ENCODE measurements at regions not wholly inside any gene's neighbourhood (a gene's known extent, or its start where the extent isn't known, plus 50 kb on each side); places are given as distances from the start of the nearest gene placed in this dataset.
"Not testable (repeated sequence)": the region's sequence is repeated elsewhere in the genome, so short reads cannot be mapped to it uniquely, and the experiment has no call there.

DNA sequence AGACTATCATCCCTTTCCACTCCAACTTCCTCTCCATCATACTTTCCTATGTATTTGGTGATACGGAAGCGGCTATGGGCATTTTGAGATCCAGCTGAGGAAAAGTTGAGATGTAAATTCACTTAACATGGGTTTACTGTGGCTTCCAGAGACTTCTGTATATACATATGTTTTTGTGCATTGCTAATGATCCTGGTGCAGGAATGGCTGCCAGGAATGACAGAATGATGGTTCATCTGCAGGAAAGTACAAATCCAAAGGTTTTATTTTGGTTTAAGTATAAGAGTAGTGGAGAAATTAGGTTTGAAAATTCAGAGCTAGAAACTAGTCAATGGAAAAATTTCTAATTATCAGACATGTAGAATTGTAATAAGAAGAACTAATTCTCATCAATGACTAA lies 95.0 kb upstream of the PAM start:
- DNase-seq (no peak), ATAC-seq (no peak)
- peaks cover 13% of the 10 kb centered on the region for H3K27me3 Mint-ChIP-seq
- no peak overlapping the region for H3K4me3 Mint-ChIP-seq
- no peaks in the 10 kb centered on the region for H3K36me3 Mint-ChIP-seq (ENCODE audit: low read depth)
- no peak overlapping the region for H3K27ac Mint-ChIP-seq
- no peaks in the 10 kb centered on the region for H3K9me3 ChIP-seq (ENCODE audit: control insufficient read depth, low read length, poor library complexity, severe bottlenecking)
- no peaks in the 10 kb centered on the region for H3K4me1 Mint-ChIP-seq

DNA sequence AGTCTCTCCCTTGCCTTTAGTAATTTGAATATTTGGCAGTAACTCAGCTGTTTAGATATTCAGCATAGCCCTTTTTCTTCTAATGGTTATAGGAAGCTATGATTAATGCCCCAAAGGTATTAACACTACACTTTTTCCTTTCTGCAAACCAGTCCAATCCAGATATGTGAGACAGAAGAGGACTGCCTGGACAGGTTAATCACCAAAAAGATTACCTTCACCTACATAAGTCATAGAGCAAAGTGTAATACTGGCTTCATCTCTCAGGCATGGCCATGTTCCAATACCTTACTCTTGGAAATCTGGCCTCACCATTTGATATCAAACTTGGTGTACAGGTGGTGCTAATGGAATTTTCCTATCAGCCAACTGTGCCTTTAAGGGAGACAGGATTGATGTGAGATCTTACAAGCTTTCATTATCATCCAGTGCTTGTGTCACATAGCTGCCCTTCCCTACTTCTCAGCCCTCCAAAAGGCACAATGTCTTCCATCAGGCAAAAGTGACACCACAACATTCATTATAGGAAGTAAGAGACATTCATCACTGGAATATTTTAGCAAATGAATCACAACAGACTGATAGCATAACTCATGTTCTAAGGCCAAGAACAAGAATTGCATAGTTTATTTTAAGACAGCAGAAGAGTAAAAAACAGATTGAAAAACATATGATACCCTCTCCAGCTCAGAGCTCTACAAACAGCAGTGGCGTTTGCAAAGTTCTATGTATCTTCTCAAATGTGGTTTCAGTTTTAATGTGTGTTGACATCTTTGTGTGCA lies 91.2 kb upstream of the PAM start:
- no peaks in the 10 kb centered on the region for H3K36me3 Mint-ChIP-seq (ENCODE audit: low read depth)
- no peak overlapping the region for H3K4me3 Mint-ChIP-seq
- no peaks in the 10 kb centered on the region for H3K4me1 Mint-ChIP-seq
- no peaks in the 10 kb centered on the region for H3K9me3 ChIP-seq (ENCODE audit: control insufficient read depth, low read length, poor library complexity, severe bottlenecking)
- no peak for ATAC-seq
- H3K27ac Mint-ChIP-seq: no peak overlapping the region
- H3K27me3 Mint-ChIP-seq: peaks cover 9% of the 10 kb centered on the region
- DNase-seq: no peak

DNA sequence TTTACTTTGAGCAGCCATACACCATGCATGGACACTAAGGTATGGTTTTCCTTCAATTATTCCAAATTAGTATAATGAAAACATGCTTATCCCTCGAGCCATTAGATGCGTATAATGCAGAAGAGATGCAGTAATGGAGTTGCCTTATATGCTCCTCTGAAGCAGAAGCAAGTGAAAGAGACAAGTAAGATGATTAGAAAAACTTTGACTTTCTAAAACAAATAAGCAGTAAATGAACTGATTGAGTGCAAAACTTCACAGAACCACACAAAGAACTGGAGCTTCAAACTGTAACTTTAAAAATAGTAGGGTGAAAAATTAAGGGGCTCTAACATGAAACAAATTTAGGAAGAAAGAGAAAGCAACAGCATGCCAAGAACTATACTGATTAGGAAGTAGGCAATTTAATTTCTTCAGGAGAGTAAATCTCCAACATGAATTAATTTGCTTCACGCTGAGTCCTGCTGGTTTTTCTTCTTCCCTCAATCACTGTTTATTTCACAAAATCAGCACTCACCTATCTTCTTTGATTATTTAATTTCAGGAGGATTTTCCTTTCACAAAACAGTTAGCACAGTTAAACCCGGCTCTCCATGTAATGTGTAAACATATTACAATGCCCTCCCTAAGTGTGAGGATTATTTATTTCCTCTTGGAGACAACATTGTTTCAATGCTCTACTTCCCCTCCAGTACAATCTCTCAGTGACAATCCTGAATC lies 90.3 kb upstream of the PAM start:
- peaks cover 9% of the 10 kb centered on the region for H3K27me3 Mint-ChIP-seq
- H3K4me1 Mint-ChIP-seq: no peaks in the 10 kb centered on the region
- DNase-seq (no peak), ATAC-seq (no peak)
- H3K27ac Mint-ChIP-seq: no peak overlapping the region
- H3K36me3 Mint-ChIP-seq (ENCODE audit: low read depth): no peaks in the 10 kb centered on the region
- no peaks in the 10 kb centered on the region for H3K9me3 ChIP-seq (ENCODE audit: control insufficient read depth, low read length, poor library complexity, severe bottlenecking)
- no peak overlapping the region for H3K4me3 Mint-ChIP-seq

DNA sequence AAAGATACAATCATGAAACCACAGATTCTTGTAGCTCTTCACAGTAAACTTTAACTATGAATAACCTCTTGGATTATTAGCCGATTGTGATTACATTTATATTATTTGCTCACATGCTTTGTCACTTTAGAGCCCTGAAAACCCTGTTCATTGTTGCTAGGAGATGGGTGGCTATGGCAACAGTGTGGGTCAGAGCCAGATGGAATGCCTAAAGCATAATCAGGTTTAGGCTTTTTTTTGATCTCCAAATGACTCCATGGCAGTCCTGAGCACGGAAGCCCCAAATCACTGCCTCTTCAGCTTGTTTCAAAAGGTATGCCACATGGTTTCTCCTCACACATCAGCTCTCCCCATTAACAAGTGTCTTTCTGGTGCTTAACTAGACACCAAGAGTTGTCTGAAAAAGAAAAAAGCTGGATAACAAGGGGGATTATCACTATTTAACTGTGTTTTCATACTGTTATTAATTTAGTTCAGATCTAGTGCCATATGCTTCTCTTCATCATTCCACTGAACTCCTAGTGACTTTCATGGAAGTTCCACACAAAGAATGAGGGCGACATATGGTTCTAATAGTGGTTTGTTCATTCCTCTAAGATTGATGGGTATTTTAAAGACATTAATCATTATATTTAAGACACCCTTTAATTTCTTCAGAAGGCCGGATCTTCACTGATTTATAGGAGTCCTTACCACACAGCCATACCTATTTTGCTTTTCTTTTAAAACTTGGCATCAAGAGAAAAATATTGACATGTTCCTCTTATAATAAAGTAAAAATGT lies 88.8 kb upstream of the PAM start:
- Mint-ChIP-seq H3K4me1 (no peaks in the 10 kb centered on the region), H3K36me3 (ENCODE audit: low read depth) (no peaks in the 10 kb centered on the region), H3K27me3 (peaks cover 17% of the 10 kb centered on the region), H3K27ac (no peak overlapping the region), H3K4me3 (no peak overlapping the region)
- no peak for DNase-seq
- H3K9me3 ChIP-seq (ENCODE audit: control insufficient read depth, low read length, poor library complexity, severe bottlenecking): no peaks in the 10 kb centered on the region
- no peak for ATAC-seq

DNA sequence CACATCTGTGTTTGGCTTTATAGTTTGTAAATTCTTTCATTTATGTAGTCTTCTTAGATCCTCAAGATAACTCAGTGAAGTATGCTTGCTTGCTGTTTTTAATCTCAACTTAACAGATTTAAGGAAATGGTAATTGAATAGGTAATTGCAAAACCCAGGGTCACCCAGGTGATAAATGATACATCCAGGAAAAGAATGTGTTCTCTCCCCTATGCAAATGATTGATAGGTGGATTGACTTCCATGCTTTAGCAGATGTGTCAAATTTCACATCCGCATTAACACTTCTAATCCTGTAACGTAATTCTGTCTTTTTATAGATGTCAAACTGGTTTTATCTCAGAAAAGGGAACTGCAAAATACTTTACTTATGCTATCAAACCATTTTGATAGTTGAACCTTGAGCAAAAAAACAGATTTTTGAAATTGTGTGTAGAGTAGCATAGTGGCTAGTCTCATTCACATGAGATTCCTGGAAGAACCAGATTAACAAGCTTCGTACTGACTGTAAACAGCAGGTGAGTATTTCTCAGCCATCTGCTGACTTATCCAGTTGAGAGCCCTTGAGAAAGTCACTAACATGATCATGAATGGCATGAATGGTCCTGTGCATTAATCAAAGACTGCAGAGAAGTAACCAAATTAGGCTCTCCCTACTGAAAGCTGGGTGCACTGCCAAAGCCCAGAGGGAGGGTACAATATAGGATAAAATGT lies 86.7 kb upstream of the PAM start:
- no peak for DNase-seq
- Mint-ChIP-seq H3K27me3 (peaks cover 17% of the 10 kb centered on the region), H3K4me3 (no peak overlapping the region), H3K27ac (no peak overlapping the region), H3K36me3 (ENCODE audit: low read depth) (no peaks in the 10 kb centered on the region), H3K4me1 (no peaks in the 10 kb centered on the region)
- no peak for ATAC-seq
- no peaks in the 10 kb centered on the region for H3K9me3 ChIP-seq (ENCODE audit: control insufficient read depth, low read length, poor library complexity, severe bottlenecking)

DNA sequence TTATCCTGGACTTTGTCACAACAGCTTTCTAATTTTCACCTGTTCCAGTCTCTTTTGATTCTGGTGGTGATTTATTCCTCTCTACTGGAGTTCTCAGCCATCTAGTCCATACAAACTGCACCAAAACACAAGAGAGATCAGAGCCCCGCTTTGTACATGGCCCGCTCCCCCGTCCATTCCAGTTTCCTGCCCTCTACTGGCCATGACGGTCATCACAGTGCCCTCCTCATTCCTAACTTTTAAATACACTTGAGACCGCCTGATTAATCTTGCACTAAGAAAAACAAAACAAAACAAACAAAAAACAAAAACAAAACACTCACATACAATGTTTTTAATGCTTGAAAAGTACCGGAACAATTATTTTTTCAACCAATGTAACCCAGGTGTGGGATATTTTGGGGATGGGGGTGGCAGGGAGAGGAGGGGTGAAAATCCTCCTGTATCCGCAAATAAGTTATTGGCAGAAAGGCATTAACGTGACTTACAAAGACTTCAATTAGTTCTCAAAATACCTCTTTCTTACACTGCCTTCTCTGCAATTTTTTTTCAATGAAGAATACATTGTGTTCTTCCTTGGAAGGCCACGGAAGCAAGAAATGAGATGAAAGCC lies 84.8 kb upstream of the PAM start:
- H3K4me3 Mint-ChIP-seq: no peak overlapping the region
- no peak for ATAC-seq

DNA sequence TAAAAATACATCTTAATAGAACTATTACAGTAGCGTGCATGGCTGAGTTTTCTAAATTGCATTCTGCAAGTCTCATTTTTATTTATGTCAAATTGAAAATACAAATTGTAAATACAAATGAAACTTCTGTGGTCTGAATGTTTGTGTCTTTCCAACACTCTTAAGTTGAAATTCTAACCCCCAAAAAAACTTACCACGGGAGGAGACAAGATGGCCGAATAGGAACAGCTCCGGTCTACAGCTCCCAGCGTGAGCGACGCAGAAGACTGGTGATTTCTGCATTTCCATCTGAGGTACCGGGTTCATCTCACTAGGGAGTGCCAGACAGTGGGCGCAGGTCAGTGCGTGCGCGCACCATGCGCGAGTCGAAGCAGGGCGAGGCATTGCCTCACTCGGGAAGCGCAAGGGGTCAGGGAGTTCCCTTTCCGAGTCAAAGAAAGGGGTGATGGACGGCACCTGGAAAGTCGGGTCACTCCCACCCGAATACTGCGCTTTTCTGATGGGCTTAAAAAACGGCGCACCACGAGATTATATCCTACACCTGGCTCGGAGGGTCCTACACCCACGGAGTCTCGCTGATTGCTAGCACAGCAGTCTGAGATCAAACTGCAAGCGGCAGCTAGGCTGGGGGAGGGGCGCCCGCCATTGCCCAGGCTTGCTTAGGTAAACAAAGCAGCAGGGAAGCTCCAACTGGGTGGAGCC lies 83.9 kb upstream of the PAM start:
- not testable (repeated sequence) for H3K36me3 Mint-ChIP-seq (ENCODE audit: low read depth); H3K27ac Mint-ChIP-seq; ATAC-seq; DNase-seq; H3K4me3 Mint-ChIP-seq; H3K4me1 Mint-ChIP-seq; H3K9me3 ChIP-seq (ENCODE audit: control insufficient read depth, low read length, poor library complexity, severe bottlenecking)
- peaks cover 17% of the 10 kb centered on the region for H3K27me3 Mint-ChIP-seq

More for the DNA sequence above, 84.8 kb upstream of the PAM start:
- DNase-seq: no peak
- no peaks in the 10 kb centered on the region for H3K9me3 ChIP-seq (ENCODE audit: control insufficient read depth, low read length, poor library complexity, severe bottlenecking)
- H3K27me3 Mint-ChIP-seq: peaks cover 17% of the 10 kb centered on the region
- H3K36me3 Mint-ChIP-seq (ENCODE audit: low read depth): peaks cover 2% of the 10 kb centered on the region
- H3K4me1 Mint-ChIP-seq: no peaks in the 10 kb centered on the region
- no peak overlapping the region for H3K27ac Mint-ChIP-seq

DNA sequence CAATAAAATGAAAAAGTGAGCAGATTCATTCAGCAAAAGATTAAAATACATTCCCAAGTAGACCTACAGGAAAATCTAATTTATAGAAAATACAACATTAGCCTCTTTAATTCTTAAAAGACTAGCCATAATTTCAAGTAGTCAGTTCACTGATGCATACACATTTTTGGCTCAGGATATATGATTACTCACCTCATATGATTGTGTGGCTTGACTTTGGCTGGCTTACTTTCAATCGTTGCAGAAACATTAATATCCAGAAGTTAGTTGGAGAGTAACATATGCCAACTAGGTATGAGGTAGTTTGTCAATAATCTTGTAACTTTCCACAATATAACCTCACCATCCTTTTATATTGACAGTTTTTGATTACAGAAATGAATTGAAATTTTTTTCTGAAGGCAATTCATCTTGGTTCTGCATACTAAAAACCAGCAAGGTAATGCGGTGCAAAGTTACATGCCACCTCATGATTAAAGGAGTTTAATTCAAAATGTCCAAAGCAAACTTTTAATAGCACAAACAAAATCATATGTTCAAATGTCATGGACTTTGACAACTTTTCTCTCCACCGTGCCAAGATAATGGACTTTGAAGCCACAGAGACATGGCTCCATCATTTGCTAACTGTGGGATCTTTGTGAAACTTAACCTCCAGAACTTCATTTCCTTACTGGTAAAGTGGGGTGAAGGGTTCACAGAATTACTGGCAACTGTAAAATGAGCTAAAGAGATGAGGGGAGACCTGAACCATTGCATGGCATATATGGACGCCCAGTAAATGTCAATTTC lies 76.6 kb upstream of the PAM start:
- Mint-ChIP-seq H3K27me3 (peaks cover 6% of the 10 kb centered on the region), H3K4me1 (peaks cover 2% of the 10 kb centered on the region), H3K36me3 (ENCODE audit: low read depth) (peaks cover 2% of the 10 kb centered on the region), H3K27ac (no peak overlapping the region), H3K4me3 (no peak overlapping the region)
- ATAC-seq: no peak
- no peaks in the 10 kb centered on the region for H3K9me3 ChIP-seq (ENCODE audit: control insufficient read depth, low read length, poor library complexity, severe bottlenecking)
- no peak for DNase-seq

DNA sequence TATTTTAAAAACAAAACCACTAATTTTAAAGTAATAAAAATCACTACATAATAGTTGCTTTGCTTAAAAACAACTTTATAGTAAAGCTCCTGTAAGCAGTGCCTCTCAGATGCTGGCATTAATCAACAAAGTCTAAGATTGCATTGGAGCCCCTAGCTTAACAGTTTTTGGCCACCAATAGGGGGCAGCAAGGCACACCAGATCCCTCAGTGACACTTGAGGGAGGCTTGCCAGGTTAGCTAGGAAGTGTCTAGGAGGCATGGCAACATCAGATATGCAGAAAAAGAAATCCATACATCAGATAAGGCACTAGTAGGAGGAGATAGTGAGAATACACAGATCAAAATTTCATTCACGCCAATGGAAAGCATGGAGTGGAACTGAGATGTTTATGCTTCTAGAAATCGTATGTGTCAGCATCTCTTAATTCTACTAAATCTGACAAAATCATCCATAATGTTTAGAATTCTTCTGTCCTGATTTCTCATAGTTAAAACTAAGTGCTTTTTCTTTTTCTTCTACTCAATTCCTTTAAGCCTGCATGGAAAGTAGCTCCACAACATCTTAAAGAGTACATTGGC lies 73.6 kb upstream of the PAM start:
- H3K27me3 Mint-ChIP-seq: peaks cover 6% of the 10 kb centered on the region
- H3K4me3 Mint-ChIP-seq: no peak overlapping the region
- H3K4me1 Mint-ChIP-seq: peaks cover 2% of the 10 kb centered on the region
- DNase-seq: peak in 2 of 3 donors; percentile 18 to 48
- no peak overlapping the region for H3K27ac Mint-ChIP-seq
- H3K36me3 Mint-ChIP-seq (ENCODE audit: low read depth): no peaks in the 10 kb centered on the region
- H3K9me3 ChIP-seq (ENCODE audit: control insufficient read depth, low read length, poor library complexity, severe bottlenecking): no peaks in the 10 kb centered on the region
- peak; percentile 67 for ATAC-seq

DNA sequence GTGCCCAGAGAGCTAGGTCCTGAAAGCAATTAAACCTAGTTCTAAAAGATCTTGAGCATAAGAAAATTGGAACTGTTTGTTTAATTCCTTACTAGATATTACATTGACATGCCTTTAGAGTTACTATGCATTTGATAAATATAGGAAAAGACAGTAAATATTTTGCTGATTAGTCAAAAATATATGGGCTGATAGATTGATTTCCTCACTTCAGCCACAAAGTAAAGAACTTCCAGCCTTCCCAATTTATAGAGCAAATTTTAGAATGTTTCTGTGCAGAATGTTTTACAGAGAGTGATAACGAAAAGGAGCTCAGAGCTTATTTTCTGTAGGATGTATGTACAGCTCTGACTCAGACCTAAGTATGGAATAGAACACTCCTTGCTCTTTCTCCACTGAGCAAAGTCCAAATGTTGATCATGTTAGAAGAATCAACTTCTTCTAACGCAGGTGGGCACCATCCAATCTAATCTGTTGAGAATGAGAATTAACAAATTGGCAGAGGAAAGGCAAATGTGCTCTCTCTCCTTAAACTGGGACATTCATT lies 72.9 kb upstream of the PAM start:
- Mint-ChIP-seq H3K4me1 (peaks cover 2% of the 10 kb centered on the region), H3K4me3 (no peak overlapping the region), H3K27me3 (peaks cover 6% of the 10 kb centered on the region), H3K27ac (no peak overlapping the region), H3K36me3 (ENCODE audit: low read depth) (no peaks in the 10 kb centered on the region)
- no peak for ATAC-seq
- no peaks in the 10 kb centered on the region for H3K9me3 ChIP-seq (ENCODE audit: control insufficient read depth, low read length, poor library complexity, severe bottlenecking)
- DNase-seq: no peak

DNA sequence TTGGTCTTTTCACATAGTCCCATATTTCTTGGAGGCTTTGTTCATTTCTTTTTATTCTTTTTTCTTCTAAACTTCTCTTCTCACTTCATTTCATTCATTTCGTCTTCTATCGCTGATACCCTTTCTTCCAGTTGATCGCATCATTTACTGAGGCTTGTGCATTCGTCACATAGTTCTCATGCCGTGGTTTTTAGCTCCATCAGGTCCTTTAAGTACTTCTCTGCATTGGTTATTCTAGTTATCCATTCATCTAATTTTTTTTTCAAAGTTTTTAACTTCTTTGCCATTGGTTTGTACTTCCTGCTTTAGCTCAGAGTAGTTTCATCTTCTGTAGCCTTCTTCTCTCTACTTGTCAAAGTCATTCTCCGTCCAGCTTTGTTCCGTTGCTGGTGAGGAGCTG lies 67.0 kb upstream of the PAM start:
- not testable (repeated sequence) for DNase-seq; H3K36me3 Mint-ChIP-seq (ENCODE audit: low read depth); H3K9me3 ChIP-seq (ENCODE audit: control insufficient read depth, low read length, poor library complexity, severe bottlenecking); ATAC-seq; H3K4me3 Mint-ChIP-seq; H3K4me1 Mint-ChIP-seq; H3K27ac Mint-ChIP-seq
- H3K27me3 Mint-ChIP-seq: peaks cover 22% of the 10 kb centered on the region

Measured in T-helper 17 cell (primary cell).